ENCODE measurements at regions not wholly inside any gene's neighbourhood (a gene's known extent, or its start where the extent isn't known, plus 50 kb on each side); places are given as distances from the start of the nearest gene placed in this dataset.

GRCh38 chr1:70553567-70553956, 142.5 kb downstream of the CTH start:
- Histone ChIP-seq H3K36me3 (replicated peaks in 1 of 2; ENCODE audit: control insufficient read depth in 2 of 2, insufficient read depth in 2 of 2, low read length in 2 of 2) (no peaks in the 10 kb centered on the region), H3K79me1 (ENCODE audit: low read depth, low read length) (no peaks in the 10 kb centered on the region), H3K14ac (ENCODE audit: low read length) (no peak overlapping the region), H3K23ac (ENCODE audit: low read depth, low read length, poor library complexity) (no peak overlapping the region), H4K91ac (ENCODE audit: low read depth, low read length, poor library complexity) (no peak overlapping the region), H2BK15ac (ENCODE audit: low read length) (no peak overlapping the region), H2BK5ac (ENCODE audit: low read length) (no peak overlapping the region), H3K4me2 (ENCODE audit: insufficient read depth, low read length, poor library complexity, severe bottlenecking) (no peak overlapping the region), H3K9ac (ENCODE audit: low read depth, low read length, poor library complexity) (no peak overlapping the region), H2BK120ac (ENCODE audit: low read depth, low read length) (no peak overlapping the region), H3K4ac (ENCODE audit: low read length) (no peak overlapping the region), H3K27ac (replicated peaks; ENCODE audit: low read length) (no peak overlapping the region), H3K4me3 (ENCODE audit: low read length in 2 of 2) (no peak overlapping the region), H3K4me1 (ENCODE audit: control insufficient read depth in 2 of 2, insufficient read depth in 1 of 2, low read depth in 1 of 2, low read length in 2 of 2) (no peaks in the 10 kb centered on the region), H3K18ac (ENCODE audit: low read length) (no peak overlapping the region), H2AFZ (ENCODE audit: low read length) (no peak overlapping the region), H4K8ac (ENCODE audit: low read depth, low read length) (no peak overlapping the region), H2BK12ac (ENCODE audit: low read length) (no peak overlapping the region), H3K27me3 (ENCODE audit: control insufficient read depth in 3 of 3, insufficient read depth in 3 of 3, low read depth in 1 of 3, low read length in 3 of 3) (no peaks in the 10 kb centered on the region), H3K9me3 (replicated peaks in 1 of 2; ENCODE audit: control insufficient read depth in 2 of 2, insufficient read depth in 1 of 2, low read depth in 1 of 2, low read length in 2 of 2) (no peaks in the 10 kb centered on the region), H2AK5ac (ENCODE audit: low read depth, low read length) (no peak overlapping the region)
- no peak for DNase-seq (ENCODE audit: low spot score)
- no CpG with 5 or more reads among the region's 1 CpG for WGBS, 2 donors (ENCODE audit: extremely low coverage in 2 of 2, insufficient read length in 2 of 2, insufficient replicate concordance in 1 of 2)

DNA sequence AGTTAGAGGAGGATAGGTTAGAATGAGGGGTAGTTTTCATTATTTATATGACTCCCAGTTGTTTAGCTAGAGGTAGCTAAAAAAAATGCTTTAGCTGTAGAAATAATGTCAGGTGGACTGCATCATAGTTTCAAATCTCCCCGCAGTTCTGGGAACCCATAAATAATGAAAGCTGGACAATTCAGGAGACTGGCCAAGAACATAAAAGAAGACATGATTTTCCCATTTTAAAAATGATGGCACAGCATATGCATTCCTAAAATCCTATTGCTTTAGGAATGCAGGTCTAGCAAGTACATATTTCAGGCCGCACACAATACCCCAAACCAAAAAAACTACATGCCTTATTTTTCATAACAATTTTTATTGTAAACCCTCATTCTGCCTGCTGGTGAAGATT, 143.3 kb downstream of the CTH start:
- no peak overlapping the region for H3K4ac ChIP-seq (ENCODE audit: low read length)
- H3K23ac ChIP-seq (ENCODE audit: low read depth, low read length, poor library complexity) = no peak overlapping the region
- no peak overlapping the region for H3K14ac ChIP-seq (ENCODE audit: low read length)
- H3K9ac ChIP-seq (ENCODE audit: low read depth, low read length, poor library complexity) = no peak overlapping the region
- no peaks in the 10 kb centered on the region for H3K9me3 ChIP-seq (replicated peaks in 1 of 2; ENCODE audit: control insufficient read depth in 2 of 2, insufficient read depth in 1 of 2, low read depth in 1 of 2, low read length in 2 of 2)
- H2BK120ac ChIP-seq (ENCODE audit: low read depth, low read length) = no peak overlapping the region
- no peaks in the 10 kb centered on the region for H3K4me1 ChIP-seq (ENCODE audit: control insufficient read depth in 2 of 2, insufficient read depth in 1 of 2, low read depth in 1 of 2, low read length in 2 of 2)
- H2BK15ac ChIP-seq (ENCODE audit: low read length) = no peak overlapping the region
- H3K18ac ChIP-seq (ENCODE audit: low read length) = no peak overlapping the region
- no CpG with 5 or more reads among the region's 2 CpGs for WGBS, 2 donors (ENCODE audit: extremely low coverage in 2 of 2, insufficient read length in 2 of 2, insufficient replicate concordance in 1 of 2)
- H3K4me3 ChIP-seq (ENCODE audit: low read length in 2 of 2) = no peak overlapping the region
- no peak for DNase-seq (ENCODE audit: low spot score)
- H4K91ac ChIP-seq (ENCODE audit: low read depth, low read length, poor library complexity) = no peak overlapping the region
- no peaks in the 10 kb centered on the region for H3K27me3 ChIP-seq (ENCODE audit: control insufficient read depth in 3 of 3, insufficient read depth in 3 of 3, low read depth in 1 of 3, low read length in 3 of 3)
- no peak overlapping the region for H2BK5ac ChIP-seq (ENCODE audit: low read length)
- H4K8ac ChIP-seq (ENCODE audit: low read depth, low read length) = no peak overlapping the region
- H3K79me1 ChIP-seq (ENCODE audit: low read depth, low read length) = no peaks in the 10 kb centered on the region
- H3K4me2 ChIP-seq (ENCODE audit: insufficient read depth, low read length, poor library complexity, severe bottlenecking) = no peak overlapping the region
- no peak overlapping the region for H3K27ac ChIP-seq (replicated peaks; ENCODE audit: low read length)
- no peak overlapping the region for H2BK12ac ChIP-seq (ENCODE audit: low read length)
- no peak overlapping the region for H2AK5ac ChIP-seq (ENCODE audit: low read depth, low read length)
- H3K36me3 ChIP-seq (replicated peaks in 1 of 2; ENCODE audit: control insufficient read depth in 2 of 2, insufficient read depth in 2 of 2, low read length in 2 of 2) = no peaks in the 10 kb centered on the region
- H2AFZ ChIP-seq (ENCODE audit: low read length) = no peak overlapping the region

- no peak overlapping the region for H2AK5ac ChIP-seq (ENCODE audit: low read depth, low read length)
- no peak overlapping the region for H3K27ac ChIP-seq (replicated peaks; ENCODE audit: low read length)
- no peak for DNase-seq (ENCODE audit: low spot score)
- no peak overlapping the region for H3K4me3 ChIP-seq (ENCODE audit: low read length in 2 of 2)
- no peaks in the 10 kb centered on the region for H3K4me1 ChIP-seq (ENCODE audit: control insufficient read depth in 2 of 2, insufficient read depth in 1 of 2, low read depth in 1 of 2, low read length in 2 of 2)
- no peak overlapping the region for H4K91ac ChIP-seq (ENCODE audit: low read depth, low read length, poor library complexity)
- no peak overlapping the region for H2BK120ac ChIP-seq (ENCODE audit: low read depth, low read length)
- H2BK15ac ChIP-seq (ENCODE audit: low read length) = no peak overlapping the region
- no peaks in the 10 kb centered on the region for H3K36me3 ChIP-seq (replicated peaks in 1 of 2; ENCODE audit: control insufficient read depth in 2 of 2, insufficient read depth in 2 of 2, low read length in 2 of 2)
- no peaks in the 10 kb centered on the region for H3K27me3 ChIP-seq (ENCODE audit: control insufficient read depth in 3 of 3, insufficient read depth in 3 of 3, low read depth in 1 of 3, low read length in 3 of 3)
- H3K79me1 ChIP-seq (ENCODE audit: low read depth, low read length) = no peaks in the 10 kb centered on the region
- H3K9ac ChIP-seq (ENCODE audit: low read depth, low read length, poor library complexity) = no peak overlapping the region
- no peak overlapping the region for H3K4me2 ChIP-seq (ENCODE audit: insufficient read depth, low read length, poor library complexity, severe bottlenecking)
- H3K23ac ChIP-seq (ENCODE audit: low read depth, low read length, poor library complexity) = no peak overlapping the region
- H3K14ac ChIP-seq (ENCODE audit: low read length) = no peak overlapping the region
- H2AFZ ChIP-seq (ENCODE audit: low read length) = no peak overlapping the region
- H4K8ac ChIP-seq (ENCODE audit: low read depth, low read length) = no peak overlapping the region
- no CpG with 5 or more reads among the region's 2 CpGs for WGBS, 2 donors (ENCODE audit: extremely low coverage in 2 of 2, insufficient read length in 2 of 2, insufficient replicate concordance in 1 of 2)
- H2BK12ac ChIP-seq (ENCODE audit: low read length) = no peak overlapping the region
- H3K9me3 ChIP-seq (replicated peaks in 1 of 2; ENCODE audit: control insufficient read depth in 2 of 2, insufficient read depth in 1 of 2, low read depth in 1 of 2, low read length in 2 of 2) = no peaks in the 10 kb centered on the region
- H2BK5ac ChIP-seq (ENCODE audit: low read length) = no peak overlapping the region
- no peak overlapping the region for H3K18ac ChIP-seq (ENCODE audit: low read length)
- H3K4ac ChIP-seq (ENCODE audit: low read length) = no peak overlapping the region
These were observed 145.5 kb downstream of the CTH start for GRCh38 chr1:70556541-70556940.

GRCh38 chr1:70567167-70567566, 156.1 kb downstream of the CTH start:
- Histone ChIP-seq H2AFZ (ENCODE audit: low read length) (no peak overlapping the region), H3K9me3 (replicated peaks in 1 of 2; ENCODE audit: control insufficient read depth in 2 of 2, insufficient read depth in 1 of 2, low read depth in 1 of 2, low read length in 2 of 2) (no peaks in the 10 kb centered on the region), H3K4me1 (ENCODE audit: control insufficient read depth in 2 of 2, insufficient read depth in 1 of 2, low read depth in 1 of 2, low read length in 2 of 2) (no peaks in the 10 kb centered on the region), H3K23ac (ENCODE audit: low read depth, low read length, poor library complexity) (no peak overlapping the region), H3K9ac (ENCODE audit: low read depth, low read length, poor library complexity) (no peak overlapping the region), H3K4ac (ENCODE audit: low read length) (no peak overlapping the region), H4K91ac (ENCODE audit: low read depth, low read length, poor library complexity) (no peak overlapping the region), H2BK5ac (ENCODE audit: low read length) (no peak overlapping the region), H3K27me3 (ENCODE audit: control insufficient read depth in 3 of 3, insufficient read depth in 3 of 3, low read depth in 1 of 3, low read length in 3 of 3) (no peaks in the 10 kb centered on the region), H3K36me3 (replicated peaks in 1 of 2; ENCODE audit: control insufficient read depth in 2 of 2, insufficient read depth in 2 of 2, low read length in 2 of 2) (no peaks in the 10 kb centered on the region), H2BK12ac (ENCODE audit: low read length) (no peak overlapping the region), H3K14ac (ENCODE audit: low read length) (no peak overlapping the region), H2BK120ac (ENCODE audit: low read depth, low read length) (no peak overlapping the region), H3K79me1 (ENCODE audit: low read depth, low read length) (no peaks in the 10 kb centered on the region), H2AK5ac (ENCODE audit: low read depth, low read length) (no peak overlapping the region), H3K4me2 (ENCODE audit: insufficient read depth, low read length, poor library complexity, severe bottlenecking) (no peak overlapping the region), H3K18ac (ENCODE audit: low read length) (no peak overlapping the region), H4K8ac (ENCODE audit: low read depth, low read length) (no peak overlapping the region), H3K27ac (replicated peaks; ENCODE audit: low read length) (no peak overlapping the region), H2BK15ac (ENCODE audit: low read length) (no peak overlapping the region), H3K4me3 (ENCODE audit: low read length in 2 of 2) (peak overlapping the region in 1 of 2 donors; percentile 37)
- DNase-seq (ENCODE audit: low spot score) = no peak
- no CpG with 5 or more reads among the region's 5 CpGs for WGBS, 2 donors (ENCODE audit: extremely low coverage in 2 of 2, insufficient read length in 2 of 2, insufficient replicate concordance in 1 of 2)
